H1 (cell line): ENCODE measurements at regions not wholly inside any gene's neighbourhood (a gene's known extent, or its start where the extent isn't known, plus 50 kb on each side); places are given as distances from the start of the nearest gene placed in this dataset.

Experiments used
- ATF2 ChIP-seq: IDR thresholded peaks from 2 replicates; pipeline ENCODE4 v1.6.1; 2012; ENCODE audit warnings: low read length, inconsistent platforms
- CEBPB ChIP-seq: IDR thresholded peaks from 2 replicates; pipeline ENCODE4 v1.6.1; 2012; ENCODE audit warnings: low read depth, low read length
- CTCF ChIP-seq, 3 experiments: IDR thresholded peaks; 1 replicate in 2 of 3; 2 replicates in 1 of 3; pipeline versions ENCODE4 v1.5.1 to v1.6.1; 2011; ENCODE audit warnings: low read length in 3 of 3, mild to moderate bottlenecking in 3 of 3, inconsistent platforms in 2 of 3, low read depth in 1 of 3, moderate library complexity in 1 of 3; ENCODE audit not compliant: insufficient read depth in 1 of 3; ENCODE audit errors: control extremely low read depth in 1 of 3
- HDAC2 ChIP-seq, 2 experiments: fragments of 300-600 bp in 1 of 2; sonication (generic) in 1 of 2; IDR thresholded peaks; 2 replicates each; pipeline ENCODE4 v1.6.1; 2011 to 2012; ENCODE audit warnings: low read depth in 2 of 2, low read length in 2 of 2, mild to moderate bottlenecking in 2 of 2, moderate library complexity in 2 of 2, borderline replicate concordance in 1 of 2, inconsistent platforms in 1 of 2
- MAX ChIP-seq: IDR thresholded peaks from 2 replicates; pipeline ENCODE4 v1.6.1; 2012; ENCODE audit warnings: inconsistent platforms
- POLR2A ChIP-seq, 2 experiments: IDR thresholded peaks; 1 replicate in 1 of 2; 2 replicates in 1 of 2; pipeline ENCODE4 v1.6.1; 2011; ENCODE audit warnings: low read depth in 2 of 2, low read length in 2 of 2, mild to moderate bottlenecking in 2 of 2; ENCODE audit errors: control extremely low read depth in 1 of 2
- RNF2 ChIP-seq: fragments of 200-900, 300-1000 bp; sonication (generic); IDR thresholded peaks from 2 replicates; pipeline ENCODE4 v1.7.1; 2016; ENCODE audit warnings: borderline replicate concordance, low read depth, mild to moderate bottlenecking, antibody characterized with exemption, low read length; ENCODE audit not compliant: poor library complexity, severe bottlenecking; ENCODE audit errors: missing control alignments
- SP2 ChIP-seq: IDR thresholded peaks from 2 replicates; pipeline ENCODE4 v1.6.1; 2012; ENCODE audit warnings: mild to moderate bottlenecking, low read length, inconsistent platforms
- TAF1 ChIP-seq: IDR thresholded peaks from 2 replicates; pipeline ENCODE4 v1.6.1; 2011; ENCODE audit warnings: mild to moderate bottlenecking, low read depth, low read length

- TF ChIP-seq MAX: no peak
- TF ChIP-seq HDAC2 (IDR thresholded peaks at IDR 0.05; ENCODE audit: borderline replicate concordance in 1 of 2, low read depth in 2 of 2, low read length in 2 of 2): no peak
- TF ChIP-seq RNF2: no peak
- no peak for TF ChIP-seq CTCF (IDR thresholded peaks at IDR 0.05; ENCODE audit: control extremely low read depth in 1 of 3, insufficient read depth in 1 of 3, low read depth in 1 of 3, low read length in 3 of 3)
- no peak for TF ChIP-seq CEBPB
- no peak for TF ChIP-seq ATF2
- TF ChIP-seq SP2: no peak
- TF ChIP-seq POLR2A (IDR thresholded peaks at IDR 0.05; ENCODE audit: control extremely low read depth in 1 of 2, low read depth in 2 of 2, low read length in 2 of 2): no peak
- no peak for TF ChIP-seq TAF1
Observed at GRCh38 chr5:165722401-165722800, 2217.0 kb downstream of the MAT2B start.
